ENCODE measurements at regions not wholly inside any gene's neighbourhood (a gene's known extent, or its start where the extent isn't known, plus 50 kb on each side); places are given as distances from the start of the nearest gene placed in this dataset.

DNA sequence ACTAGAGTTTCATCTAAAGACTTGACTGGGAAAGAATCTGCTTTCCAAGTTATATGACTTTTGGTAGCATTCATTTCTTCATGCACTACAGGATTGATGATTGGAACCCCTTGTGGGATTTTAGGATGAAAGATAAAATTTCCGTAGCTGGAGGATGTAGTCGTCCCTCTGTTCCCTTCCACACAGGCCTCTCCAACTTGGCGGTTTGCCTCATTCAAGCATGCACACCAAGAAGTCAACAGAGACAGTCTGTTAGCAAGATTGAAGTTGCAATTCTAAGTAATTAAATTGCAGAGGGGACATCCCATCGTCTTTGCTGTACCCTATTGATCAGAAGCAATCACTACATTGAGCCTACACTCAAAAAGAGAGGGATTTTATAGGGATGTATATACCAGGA is 777.4 kb upstream of the HS3ST1 start:
- H3K27me3 ChIP-seq (ENCODE audit: control insufficient read depth in 5 of 5, insufficient read depth in 4 of 5, low read length in 5 of 5) = no peaks in the 10 kb centered on the region
- no peak overlapping the region for H3K9ac ChIP-seq (ENCODE audit: low read length in 5 of 5)
- no peaks in the 10 kb centered on the region for H3K4me1 ChIP-seq (ENCODE audit: control insufficient read depth in 5 of 5, insufficient read depth in 5 of 5, low read length in 5 of 5)

DNA sequence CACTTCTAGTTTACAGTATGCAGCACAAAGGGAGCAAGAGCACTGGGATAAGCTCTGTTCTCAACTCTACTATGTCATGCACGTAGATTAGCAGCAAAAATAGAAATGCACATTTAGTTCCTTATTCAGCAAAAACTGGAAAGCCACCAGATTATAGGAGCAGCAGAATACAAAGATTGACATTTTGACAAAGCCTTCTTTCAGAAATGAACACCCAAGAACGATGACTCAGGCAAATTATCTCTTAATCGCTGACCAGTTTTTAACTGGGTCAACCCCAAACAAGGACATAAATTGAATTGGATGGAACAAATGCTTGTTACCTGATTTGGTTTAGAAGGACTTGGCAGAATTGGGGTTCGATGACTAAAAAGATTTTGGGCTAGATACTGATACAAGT is 775.3 kb upstream of the HS3ST1 start:
- Histone ChIP-seq H3K4me1 (ENCODE audit: control insufficient read depth in 5 of 5, insufficient read depth in 5 of 5, low read length in 5 of 5) (no peaks in the 10 kb centered on the region), H3K36me3 (ENCODE audit: control insufficient read depth in 5 of 5, insufficient read depth in 5 of 5, low read length in 5 of 5) (no peaks in the 10 kb centered on the region), H3K27me3 (ENCODE audit: control insufficient read depth in 5 of 5, insufficient read depth in 4 of 5, low read length in 5 of 5) (no peaks in the 10 kb centered on the region), H3K4me3 (ENCODE audit: low read depth in 1 of 5, low read length in 5 of 5) (no peak overlapping the region), H3K9me3 (ENCODE audit: control insufficient read depth in 5 of 5, low read length in 5 of 5) (no peaks in the 10 kb centered on the region), H3K27ac (ENCODE audit: low read depth, low read length) (no peak overlapping the region), H3K9ac (ENCODE audit: low read length in 5 of 5) (no peak overlapping the region)

More for the DNA sequence above, 777.4 kb upstream of the HS3ST1 start:
- H3K9me3 ChIP-seq (ENCODE audit: control insufficient read depth in 5 of 5, low read length in 5 of 5) = no peaks in the 10 kb centered on the region
- no peak overlapping the region for H3K27ac ChIP-seq (ENCODE audit: low read depth, low read length)
- H3K36me3 ChIP-seq (ENCODE audit: control insufficient read depth in 5 of 5, insufficient read depth in 5 of 5, low read length in 5 of 5) = no peaks in the 10 kb centered on the region
- H3K4me3 ChIP-seq (ENCODE audit: low read depth in 1 of 5, low read length in 5 of 5) = no peak overlapping the region

DNA sequence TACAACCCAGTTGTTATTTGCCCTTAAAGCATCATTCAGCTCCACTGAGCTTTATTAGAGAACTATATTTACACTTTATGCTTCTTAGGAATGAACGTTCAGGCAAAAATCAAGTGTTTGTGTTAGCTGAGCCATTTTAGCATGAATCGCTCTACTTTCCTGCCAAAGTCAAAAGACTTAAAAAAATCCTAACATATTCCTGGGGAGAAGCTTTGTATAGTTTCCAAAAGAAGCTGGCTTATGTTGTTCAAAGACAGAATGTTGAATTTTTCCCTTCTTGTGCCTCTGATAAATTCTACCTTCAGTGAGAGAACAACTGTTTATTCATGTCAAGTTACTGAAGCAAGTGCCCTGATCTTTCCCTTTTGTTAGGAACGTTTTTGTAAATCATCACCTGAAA is 771.5 kb upstream of the HS3ST1 start:
- Histone ChIP-seq H3K4me3 (ENCODE audit: low read depth in 1 of 5, low read length in 5 of 5) (no peak overlapping the region), H3K27ac (ENCODE audit: low read depth, low read length) (no peak overlapping the region), H3K36me3 (ENCODE audit: control insufficient read depth in 5 of 5, insufficient read depth in 5 of 5, low read length in 5 of 5) (no peaks in the 10 kb centered on the region), H3K9me3 (ENCODE audit: control insufficient read depth in 5 of 5, low read length in 5 of 5) (no peaks in the 10 kb centered on the region), H3K9ac (ENCODE audit: low read length in 5 of 5) (no peak overlapping the region), H3K27me3 (ENCODE audit: control insufficient read depth in 5 of 5, insufficient read depth in 4 of 5, low read length in 5 of 5) (no peaks in the 10 kb centered on the region), H3K4me1 (ENCODE audit: control insufficient read depth in 5 of 5, insufficient read depth in 5 of 5, low read length in 5 of 5) (no peaks in the 10 kb centered on the region)

DNA sequence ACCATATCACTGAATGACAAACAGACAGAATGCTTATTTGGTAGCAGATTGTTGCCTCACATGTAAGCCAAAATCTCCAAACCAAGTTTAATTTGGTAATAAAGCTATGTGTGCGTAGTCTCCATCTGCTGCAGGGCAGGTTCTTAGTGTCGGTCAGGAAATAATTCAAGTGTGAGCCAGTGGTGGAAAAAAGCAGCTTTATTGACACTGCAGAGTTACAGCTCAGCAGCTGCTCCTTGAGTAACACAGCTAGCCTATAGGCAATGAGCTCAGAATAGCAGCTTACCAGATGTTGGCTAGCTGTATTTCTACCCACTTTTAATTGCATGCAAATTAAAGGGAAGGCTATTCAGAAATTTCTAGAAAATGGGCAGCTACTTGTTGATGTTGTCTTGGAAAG is 757.8 kb upstream of the HS3ST1 start:
- H3K4me1 ChIP-seq (ENCODE audit: control insufficient read depth in 5 of 5, insufficient read depth in 5 of 5, low read length in 5 of 5) = no peaks in the 10 kb centered on the region
- no peak overlapping the region for H3K27ac ChIP-seq (ENCODE audit: low read depth, low read length)
- H3K9me3 ChIP-seq (ENCODE audit: control insufficient read depth in 5 of 5, low read length in 5 of 5) = no peaks in the 10 kb centered on the region
- no peak overlapping the region for H3K4me3 ChIP-seq (ENCODE audit: low read depth in 1 of 5, low read length in 5 of 5)
- H3K36me3 ChIP-seq (ENCODE audit: control insufficient read depth in 5 of 5, insufficient read depth in 5 of 5, low read length in 5 of 5) = no peaks in the 10 kb centered on the region
- no peak overlapping the region for H3K9ac ChIP-seq (ENCODE audit: low read length in 5 of 5)
- H3K27me3 ChIP-seq (ENCODE audit: control insufficient read depth in 5 of 5, insufficient read depth in 4 of 5, low read length in 5 of 5) = no peaks in the 10 kb centered on the region

DNA sequence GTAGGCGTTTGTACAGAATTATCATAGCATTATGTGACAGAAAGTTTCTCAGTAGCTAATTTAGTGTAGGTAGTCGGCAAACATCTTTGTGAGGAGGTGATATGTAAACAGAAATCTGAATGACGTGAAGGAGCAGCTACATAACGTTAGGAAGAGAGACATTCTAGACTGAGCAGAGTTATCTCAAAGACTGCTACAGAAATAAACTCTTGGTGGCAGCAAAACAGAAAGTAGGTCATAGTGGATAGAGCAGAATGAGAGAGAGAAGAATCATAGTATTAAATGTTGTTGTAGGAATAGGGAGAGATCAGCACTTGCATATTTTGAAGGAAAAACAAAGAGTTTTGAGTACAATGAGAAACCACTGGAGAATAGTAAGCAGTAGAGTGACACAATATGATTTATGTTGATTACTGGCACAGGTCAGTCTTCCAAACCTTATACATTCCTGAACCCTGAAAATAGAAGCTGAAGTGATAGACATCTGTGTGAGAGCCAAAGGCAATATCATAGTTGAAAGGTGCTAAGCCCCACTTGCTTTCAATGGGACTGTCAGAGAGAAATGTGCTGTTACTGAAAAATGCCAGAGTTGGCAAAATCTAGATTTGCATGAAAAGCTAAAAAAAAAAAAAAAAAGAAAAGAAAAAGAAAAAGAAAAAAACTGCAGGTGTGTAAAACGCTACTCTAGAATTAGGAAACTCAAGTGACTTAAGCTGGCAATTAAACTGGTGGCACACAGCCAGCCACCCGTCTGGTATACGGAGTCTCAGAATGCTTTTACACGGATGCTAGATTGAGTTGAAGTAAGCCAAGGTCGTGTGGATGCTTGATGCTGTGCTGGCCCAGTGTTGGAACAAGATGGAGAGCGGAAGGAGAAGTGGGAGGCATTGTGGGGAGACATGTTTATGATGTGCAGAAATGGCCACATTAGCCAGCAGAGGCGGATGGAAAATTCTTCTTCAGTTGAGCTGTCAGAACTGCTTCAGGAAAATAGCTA is 750.2 kb upstream of the HS3ST1 start:
- no peaks in the 10 kb centered on the region for H3K36me3 ChIP-seq (ENCODE audit: control insufficient read depth in 5 of 5, insufficient read depth in 5 of 5, low read length in 5 of 5)
- H3K27me3 ChIP-seq (ENCODE audit: control insufficient read depth in 5 of 5, insufficient read depth in 4 of 5, low read length in 5 of 5) = no peaks in the 10 kb centered on the region
- H3K27ac ChIP-seq (ENCODE audit: low read depth, low read length) = no peak overlapping the region
- no peaks in the 10 kb centered on the region for H3K4me1 ChIP-seq (ENCODE audit: control insufficient read depth in 5 of 5, insufficient read depth in 5 of 5, low read length in 5 of 5)
- H3K9me3 ChIP-seq (ENCODE audit: control insufficient read depth in 5 of 5, low read length in 5 of 5) = no peaks in the 10 kb centered on the region
- H3K4me3 ChIP-seq (ENCODE audit: low read depth in 1 of 5, low read length in 5 of 5) = no peak overlapping the region
- H3K9ac ChIP-seq (ENCODE audit: low read length in 5 of 5) = no peak overlapping the region

DNA sequence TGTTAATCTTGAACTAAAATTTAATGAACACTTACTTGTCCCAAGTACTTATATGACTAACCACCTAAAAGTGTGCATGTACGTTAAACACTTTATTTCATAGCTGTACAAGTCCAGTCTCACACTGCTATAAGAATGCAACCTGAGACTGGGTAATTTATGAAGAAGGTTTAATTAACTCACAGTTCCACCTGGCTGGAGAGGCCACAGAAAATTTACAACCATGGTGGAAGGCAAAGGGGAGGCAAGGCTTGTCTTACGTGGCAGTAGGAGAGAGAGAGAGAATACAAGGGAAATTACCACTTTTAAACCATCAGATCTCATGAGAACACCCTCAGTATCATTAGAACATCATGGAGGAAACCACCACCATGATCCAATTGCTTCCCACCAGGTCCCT is 748.7 kb upstream of the HS3ST1 start:
- H3K4me3 ChIP-seq (ENCODE audit: low read depth in 1 of 5, low read length in 5 of 5) = no peak overlapping the region
- no peaks in the 10 kb centered on the region for H3K36me3 ChIP-seq (ENCODE audit: control insufficient read depth in 5 of 5, insufficient read depth in 5 of 5, low read length in 5 of 5)
- no peaks in the 10 kb centered on the region for H3K27me3 ChIP-seq (ENCODE audit: control insufficient read depth in 5 of 5, insufficient read depth in 4 of 5, low read length in 5 of 5)
- no peaks in the 10 kb centered on the region for H3K9me3 ChIP-seq (ENCODE audit: control insufficient read depth in 5 of 5, low read length in 5 of 5)
- no peak overlapping the region for H3K9ac ChIP-seq (ENCODE audit: low read length in 5 of 5)
- no peaks in the 10 kb centered on the region for H3K4me1 ChIP-seq (ENCODE audit: control insufficient read depth in 5 of 5, insufficient read depth in 5 of 5, low read length in 5 of 5)
- H3K27ac ChIP-seq (ENCODE audit: low read depth, low read length) = no peak overlapping the region

DNA sequence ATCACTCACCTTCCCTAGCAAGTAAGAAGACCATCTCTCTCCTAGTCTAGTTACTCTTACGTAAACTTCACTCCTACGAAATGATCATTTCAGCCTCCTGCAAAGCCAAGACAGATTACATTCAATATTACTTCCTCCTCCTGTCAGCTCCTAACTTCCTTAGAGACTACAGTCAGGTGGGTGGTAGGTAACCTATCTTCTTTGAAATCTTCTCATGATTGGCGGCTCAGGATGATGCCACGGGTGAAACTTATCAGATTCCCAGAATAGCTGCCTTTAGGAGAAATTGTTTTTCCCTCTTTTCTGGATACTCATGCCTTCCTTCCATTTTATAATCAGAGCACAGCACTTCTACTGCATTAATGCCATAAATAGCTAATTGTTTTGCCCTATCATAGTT is 744.8 kb upstream of the HS3ST1 start:
- H3K36me3 ChIP-seq (ENCODE audit: control insufficient read depth in 5 of 5, insufficient read depth in 5 of 5, low read length in 5 of 5) = no peaks in the 10 kb centered on the region
- H3K4me1 ChIP-seq (ENCODE audit: control insufficient read depth in 5 of 5, insufficient read depth in 5 of 5, low read length in 5 of 5) = no peaks in the 10 kb centered on the region
- H3K9ac ChIP-seq (ENCODE audit: low read length in 5 of 5) = no peak overlapping the region
- no peaks in the 10 kb centered on the region for H3K9me3 ChIP-seq (ENCODE audit: control insufficient read depth in 5 of 5, low read length in 5 of 5)
- H3K27me3 ChIP-seq (ENCODE audit: control insufficient read depth in 5 of 5, insufficient read depth in 4 of 5, low read length in 5 of 5) = no peaks in the 10 kb centered on the region
- no peak overlapping the region for H3K27ac ChIP-seq (ENCODE audit: low read depth, low read length)
- H3K4me3 ChIP-seq (ENCODE audit: low read depth in 1 of 5, low read length in 5 of 5) = no peak overlapping the region

DNA sequence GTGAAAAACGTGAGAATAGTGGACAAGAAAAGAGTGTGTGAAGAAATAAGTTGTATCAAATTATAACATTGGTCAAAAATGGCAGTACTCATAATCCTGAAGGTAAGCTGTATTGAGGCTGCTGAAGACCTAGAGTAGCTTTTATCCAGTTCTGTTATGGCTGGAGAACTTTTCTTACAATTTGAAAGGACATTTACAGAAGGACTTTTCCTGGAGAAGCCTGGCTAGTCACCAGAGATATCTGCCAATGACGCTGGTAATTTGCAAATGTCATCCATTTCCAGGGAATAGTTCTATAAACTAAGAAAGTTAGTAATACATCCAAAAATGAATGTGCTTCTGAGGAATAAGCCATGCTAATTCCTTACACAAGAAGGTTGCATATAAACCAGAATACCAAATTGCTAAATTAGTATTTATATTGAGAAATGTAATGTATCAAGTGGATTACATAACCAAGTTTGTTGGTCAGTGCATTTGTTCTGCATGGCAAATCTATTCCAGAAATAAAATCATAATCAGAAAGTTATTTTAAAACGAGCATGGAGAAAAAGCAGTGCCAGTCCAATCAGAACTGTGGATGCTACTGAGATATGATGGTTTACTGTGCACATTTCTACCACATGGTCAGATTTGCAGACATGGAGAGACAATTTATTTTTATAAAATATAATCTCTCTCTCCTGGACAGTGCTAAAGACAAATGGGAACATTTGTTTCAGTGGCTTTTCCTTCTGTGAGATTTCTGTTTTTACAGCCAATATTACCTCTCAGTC is 743.7 kb upstream of the HS3ST1 start:
- Histone ChIP-seq H3K36me3 (ENCODE audit: control insufficient read depth in 5 of 5, insufficient read depth in 5 of 5, low read length in 5 of 5) (no peaks in the 10 kb centered on the region), H3K9ac (ENCODE audit: low read length in 5 of 5) (no peak overlapping the region), H3K27ac (ENCODE audit: low read depth, low read length) (no peak overlapping the region), H3K4me3 (ENCODE audit: low read depth in 1 of 5, low read length in 5 of 5) (no peak overlapping the region), H3K9me3 (ENCODE audit: control insufficient read depth in 5 of 5, low read length in 5 of 5) (no peaks in the 10 kb centered on the region), H3K27me3 (ENCODE audit: control insufficient read depth in 5 of 5, insufficient read depth in 4 of 5, low read length in 5 of 5) (no peaks in the 10 kb centered on the region), H3K4me1 (ENCODE audit: control insufficient read depth in 5 of 5, insufficient read depth in 5 of 5, low read length in 5 of 5) (no peaks in the 10 kb centered on the region)

DNA sequence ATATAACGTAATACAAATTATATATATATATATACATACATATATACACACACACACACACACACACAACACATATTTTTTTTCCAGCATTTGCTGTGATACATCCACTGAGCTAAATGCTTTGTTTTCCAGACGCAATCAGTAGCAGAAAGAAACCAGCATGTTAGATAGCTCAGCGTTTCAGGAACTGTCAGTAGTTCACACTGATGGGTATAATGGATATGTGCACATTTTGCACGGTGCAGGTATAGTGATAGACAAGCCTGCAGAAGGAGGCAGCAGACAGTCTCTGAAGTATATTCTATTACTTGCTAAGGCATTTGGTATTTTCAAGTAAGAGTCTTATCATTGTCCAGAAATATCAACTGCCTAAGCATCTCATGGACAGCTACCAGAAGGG is 741.6 kb upstream of the HS3ST1 start:
- Histone ChIP-seq H3K9ac (ENCODE audit: low read length in 5 of 5) (no peak overlapping the region), H3K27me3 (ENCODE audit: control insufficient read depth in 5 of 5, insufficient read depth in 4 of 5, low read length in 5 of 5) (no peaks in the 10 kb centered on the region), H3K36me3 (ENCODE audit: control insufficient read depth in 5 of 5, insufficient read depth in 5 of 5, low read length in 5 of 5) (no peaks in the 10 kb centered on the region), H3K4me3 (ENCODE audit: low read depth in 1 of 5, low read length in 5 of 5) (no peak overlapping the region), H3K27ac (ENCODE audit: low read depth, low read length) (no peak overlapping the region), H3K4me1 (ENCODE audit: control insufficient read depth in 5 of 5, insufficient read depth in 5 of 5, low read length in 5 of 5) (no peaks in the 10 kb centered on the region), H3K9me3 (ENCODE audit: control insufficient read depth in 5 of 5, low read length in 5 of 5) (no peaks in the 10 kb centered on the region)

DNA sequence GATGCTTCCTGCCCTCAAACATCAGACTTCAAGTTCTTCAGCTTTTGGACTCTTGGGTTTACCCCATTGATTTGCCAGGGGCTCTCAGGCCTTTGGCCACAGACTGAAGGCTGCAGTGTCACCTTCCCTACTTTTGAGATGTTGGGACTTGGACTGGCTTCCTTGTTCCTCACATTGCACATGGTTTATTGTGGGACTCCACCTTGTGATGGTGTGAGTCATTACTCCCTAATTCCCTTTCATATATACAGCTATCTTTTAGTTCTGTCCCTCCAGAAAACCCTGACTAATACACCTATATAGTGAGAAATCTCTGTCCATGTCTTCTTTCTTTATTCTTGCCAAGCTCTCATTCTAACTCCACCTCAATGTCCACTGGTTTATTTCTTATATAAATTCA is 736.9 kb upstream of the HS3ST1 start:
- no peak overlapping the region for H3K27ac ChIP-seq (ENCODE audit: low read depth, low read length)
- H3K9me3 ChIP-seq (ENCODE audit: control insufficient read depth in 5 of 5, low read length in 5 of 5) = peaks cover 0 to 12% (median 0%) of the 10 kb centered on the region in 5 donors
- no peak overlapping the region for H3K9ac ChIP-seq (ENCODE audit: low read length in 5 of 5)
- no peak overlapping the region for H3K4me3 ChIP-seq (ENCODE audit: low read depth in 1 of 5, low read length in 5 of 5)
- H3K4me1 ChIP-seq (ENCODE audit: control insufficient read depth in 5 of 5, insufficient read depth in 5 of 5, low read length in 5 of 5) = no peaks in the 10 kb centered on the region
- H3K27me3 ChIP-seq (ENCODE audit: control insufficient read depth in 5 of 5, insufficient read depth in 4 of 5, low read length in 5 of 5) = no peaks in the 10 kb centered on the region
- H3K36me3 ChIP-seq (ENCODE audit: control insufficient read depth in 5 of 5, insufficient read depth in 5 of 5, low read length in 5 of 5) = no peaks in the 10 kb centered on the region

Data from subcutaneous abdominal adipose tissue (tissue), 5 donors.